HG02938 (cell line): ENCODE measurements at regions not wholly inside any gene's neighbourhood (a gene's known extent, or its start where the extent isn't known, plus 50 kb on each side); places are given as distances from the start of the nearest gene placed in this dataset.

ENCODE experiments used
- ATAC-seq: cut with Tn5 transposase; IDR thresholded peaks from one replicate; pipeline ENCODE4 v1.9.1; 2021; ENCODE audit warnings: mild to moderate bottlenecking, moderate library complexity; ENCODE audit not compliant: unreplicated experiment

DNA sequence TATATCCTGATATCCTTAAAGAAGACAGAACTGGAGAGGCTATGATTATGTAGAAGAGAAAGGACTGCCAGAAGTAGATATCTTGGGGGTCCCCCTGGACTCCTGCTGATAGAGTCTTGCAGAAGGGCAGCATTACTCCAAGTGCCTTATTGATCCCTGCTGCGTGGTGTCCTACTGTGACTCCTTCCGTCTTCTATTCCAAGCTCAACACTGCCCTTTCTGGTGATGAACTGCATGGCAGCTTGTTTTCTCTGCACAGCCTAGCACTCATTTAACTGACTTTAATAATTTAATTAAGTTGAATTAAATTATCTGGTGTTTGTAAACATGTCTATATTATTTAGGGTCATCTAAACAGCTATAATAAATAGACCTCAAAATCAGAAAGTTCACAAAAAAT, 194.1 kb upstream of the DSEL start:
- ATAC-seq: no peak

DNA sequence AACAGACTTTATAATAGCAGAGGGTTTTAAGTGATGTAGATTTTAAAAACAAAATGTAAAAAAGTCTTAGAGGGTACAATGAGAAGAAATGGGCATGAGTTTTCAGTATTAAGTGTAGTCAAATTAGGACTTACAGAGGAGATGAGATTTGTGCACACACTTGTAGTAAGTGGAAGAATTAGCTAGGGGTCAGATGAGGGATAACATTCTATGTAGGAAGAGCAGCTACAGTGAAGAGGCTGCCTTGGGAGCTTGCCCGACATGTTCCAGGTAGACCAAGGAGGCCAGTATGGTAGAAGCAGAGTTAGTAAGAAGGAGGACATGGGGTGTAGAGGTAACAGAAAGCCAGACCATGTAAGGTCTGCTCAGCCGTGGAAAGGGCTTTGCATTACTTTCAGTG, 189.2 kb upstream of the DSEL start:
- no peak for ATAC-seq

DNA sequence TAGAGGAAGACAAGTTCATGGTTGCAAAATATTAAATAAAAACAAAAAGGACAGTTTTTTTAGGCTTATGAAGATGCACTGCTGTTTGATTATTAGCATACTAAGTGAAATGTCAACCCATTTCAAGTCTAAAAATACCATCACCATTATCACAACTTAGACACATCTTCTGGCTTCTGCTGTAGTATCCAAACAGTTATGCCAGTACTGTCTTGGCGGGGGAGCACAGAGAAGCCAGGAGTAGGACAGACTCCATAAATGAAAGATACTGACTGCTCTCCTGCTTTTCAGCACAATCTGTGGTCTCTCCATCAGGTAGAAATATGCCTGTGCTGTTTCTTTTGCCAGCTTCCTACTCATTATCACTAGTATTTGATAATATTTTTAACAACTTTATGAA, 179.2 kb upstream of the DSEL start:
- no peak for ATAC-seq

DNA sequence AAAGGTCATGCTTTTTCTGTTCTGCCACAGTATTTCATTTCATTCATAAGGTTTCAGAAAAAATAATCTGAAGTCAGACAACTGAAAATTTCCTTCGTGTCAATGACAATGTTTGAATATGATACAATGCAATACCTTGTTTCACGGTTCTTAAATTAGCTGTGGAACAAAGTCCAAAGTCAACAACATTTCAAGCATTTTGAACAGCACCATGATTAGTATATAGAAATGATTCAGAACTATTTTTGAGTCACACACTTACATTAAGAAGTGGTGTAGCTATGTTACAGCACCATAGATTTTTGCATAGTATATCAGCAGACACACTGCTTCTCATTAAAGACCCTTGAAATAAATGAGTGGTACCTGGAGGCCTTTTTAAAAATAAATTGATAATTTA, 178.3 kb upstream of the DSEL start:
- no peak for ATAC-seq

DNA sequence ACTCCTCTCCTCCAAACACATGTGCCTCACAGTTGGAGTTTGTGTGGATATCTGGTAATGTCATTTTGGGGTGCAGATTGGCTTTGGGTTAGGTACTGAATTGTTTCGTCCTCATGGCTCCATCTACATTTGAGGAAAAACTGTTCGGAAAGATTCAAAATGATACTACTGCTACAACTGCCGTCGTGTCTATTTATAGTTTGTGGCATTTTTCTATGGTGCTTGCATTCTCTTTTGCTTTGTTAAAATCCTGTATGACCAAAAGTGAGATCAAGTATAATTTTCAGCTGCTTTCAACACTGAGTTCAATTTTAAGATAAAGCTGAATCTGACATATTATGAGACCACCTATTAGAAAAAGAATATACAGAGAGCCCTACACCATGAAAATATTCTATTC, 176.3 kb upstream of the DSEL start:
- ATAC-seq: no peak

DNA sequence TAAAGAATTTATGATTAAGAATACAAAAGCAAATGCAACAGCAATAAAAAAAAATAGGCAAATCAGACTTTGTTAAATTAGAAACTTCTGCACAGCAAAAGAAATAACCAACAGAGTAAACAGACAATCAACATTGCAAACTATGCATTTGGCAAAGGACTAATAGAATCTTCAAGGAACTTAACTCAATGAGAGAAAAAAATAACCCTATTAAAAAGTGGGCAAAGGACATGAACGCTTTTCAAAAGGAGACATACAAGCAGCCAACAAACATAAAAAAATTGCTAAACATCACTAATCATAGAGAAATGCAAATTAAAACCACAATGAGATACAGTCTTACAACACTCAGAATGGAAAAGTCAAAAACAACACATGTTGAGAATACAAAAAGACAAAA, 166.0 kb upstream of the DSEL start:
- no peak for ATAC-seq

DNA sequence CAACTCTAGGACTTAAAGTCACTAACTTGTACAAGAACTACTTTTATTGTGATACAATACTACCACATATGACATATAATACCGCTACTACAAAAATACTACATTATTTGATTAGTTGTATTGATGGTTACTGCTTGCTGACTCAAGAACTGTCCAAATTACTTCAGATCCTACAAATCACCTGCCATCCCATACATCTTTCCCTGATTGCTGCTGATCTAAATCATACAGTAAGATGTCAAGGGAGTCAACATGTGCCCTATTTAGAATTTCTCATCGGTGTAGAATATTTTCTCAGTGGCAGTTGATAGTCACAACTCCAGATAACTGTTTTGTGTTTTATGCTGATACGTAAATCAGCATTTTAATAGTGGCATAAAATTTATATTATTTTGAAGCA, 161.0 kb upstream of the DSEL start:
- no peak for ATAC-seq

DNA sequence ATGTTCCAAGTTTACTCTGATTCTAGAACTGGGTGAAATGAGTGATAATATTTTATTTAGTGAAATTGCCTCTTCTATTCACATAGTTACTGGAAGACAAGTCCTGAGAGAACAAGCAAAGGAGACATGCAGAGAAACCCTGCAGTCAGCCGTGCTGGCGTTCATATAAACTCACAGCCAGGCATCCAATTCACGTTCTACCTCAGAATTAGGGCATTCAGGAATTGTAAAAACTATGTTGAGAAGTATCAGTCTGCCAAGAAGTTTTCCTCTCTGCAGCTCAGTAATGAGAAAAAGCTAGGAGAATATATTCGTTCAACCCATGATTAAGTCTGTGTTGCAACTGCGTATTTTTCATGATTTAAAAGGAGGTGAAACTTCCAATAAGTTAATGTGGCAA, 156.2 kb upstream of the DSEL start:
- no peak for ATAC-seq

DNA sequence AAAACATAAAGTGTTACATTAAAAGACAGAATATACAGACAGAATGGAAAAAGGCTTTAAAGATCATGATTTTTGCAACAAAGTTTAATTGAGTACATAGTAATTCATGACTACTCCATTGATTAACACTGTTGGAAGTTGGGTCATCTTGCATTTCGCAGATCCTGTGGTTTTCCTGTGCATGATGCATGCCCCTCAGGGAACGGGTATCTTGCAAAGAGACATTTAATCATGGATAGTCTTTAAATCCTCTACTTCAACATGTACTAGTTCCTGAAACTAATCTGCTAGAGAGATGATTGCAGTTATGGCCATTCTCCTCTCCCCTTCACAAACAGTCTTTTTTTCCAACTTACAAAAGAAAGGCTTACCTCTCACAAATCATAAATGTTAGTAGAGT, 155.6 kb upstream of the DSEL start:
- no peak for ATAC-seq

DNA sequence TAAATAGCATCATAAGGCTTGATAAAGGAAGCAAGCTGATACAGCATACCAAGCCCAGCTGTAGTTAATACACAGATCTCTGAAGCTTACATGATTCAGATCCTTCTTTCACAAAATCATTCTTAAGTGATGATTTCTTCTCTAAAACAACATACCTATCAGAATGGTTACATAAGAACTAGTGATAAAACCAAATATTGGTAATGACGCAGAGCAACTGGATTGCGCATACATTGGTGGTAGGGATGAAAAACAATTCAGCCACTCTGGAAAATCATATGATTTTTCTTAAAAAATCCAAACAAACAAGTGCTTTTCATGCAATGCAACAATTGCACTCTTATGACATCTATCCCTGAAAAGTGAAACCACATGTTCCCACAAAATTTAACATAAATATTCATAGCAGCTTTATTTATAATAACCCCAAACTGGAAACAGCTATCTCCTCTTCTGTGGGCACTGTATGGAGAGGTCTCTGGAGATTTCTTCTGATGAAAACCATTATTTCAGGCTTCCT, 153.6 kb upstream of the DSEL start:
- ATAC-seq: no peak

DNA sequence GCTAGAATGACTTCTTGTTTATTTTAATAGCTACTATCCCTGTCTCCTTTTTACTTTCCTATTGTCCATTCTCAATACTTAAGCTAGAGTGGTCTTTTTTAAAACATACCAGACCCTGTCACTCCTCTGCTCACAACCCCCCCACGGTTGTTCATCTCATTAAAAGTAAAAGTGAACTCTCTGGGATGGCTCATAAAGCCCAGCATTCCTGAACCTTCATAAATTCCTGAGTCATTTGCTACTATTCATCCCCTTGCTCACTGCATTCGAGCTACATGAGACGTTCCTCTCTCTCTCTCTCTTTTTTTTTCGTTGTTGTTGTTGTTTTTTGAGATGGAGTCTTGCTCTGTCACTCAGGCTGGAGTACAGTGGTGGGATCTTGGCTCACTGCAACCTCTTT, 148.7 kb upstream of the DSEL start:
- no peak for ATAC-seq

DNA sequence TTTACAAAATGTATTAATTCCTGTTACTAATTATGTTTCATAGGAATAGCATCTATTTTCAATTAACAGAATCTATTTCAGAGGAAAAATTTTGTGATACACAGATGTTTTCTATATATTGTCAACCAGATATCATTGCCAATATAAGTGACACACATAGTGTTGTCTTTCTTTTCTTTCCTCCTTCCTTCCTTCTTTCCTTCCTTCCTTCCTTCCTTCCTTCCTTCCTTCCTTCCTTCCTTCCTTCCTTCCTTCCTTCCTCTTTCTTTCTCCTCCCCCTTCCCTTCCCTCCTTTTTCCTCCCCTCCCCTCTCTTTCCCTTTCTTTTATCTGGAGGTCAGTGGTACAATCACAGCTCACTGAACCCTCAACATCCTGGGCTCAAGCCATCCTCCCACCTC, 146.5 kb upstream of the DSEL start:
- no peak for ATAC-seq

DNA sequence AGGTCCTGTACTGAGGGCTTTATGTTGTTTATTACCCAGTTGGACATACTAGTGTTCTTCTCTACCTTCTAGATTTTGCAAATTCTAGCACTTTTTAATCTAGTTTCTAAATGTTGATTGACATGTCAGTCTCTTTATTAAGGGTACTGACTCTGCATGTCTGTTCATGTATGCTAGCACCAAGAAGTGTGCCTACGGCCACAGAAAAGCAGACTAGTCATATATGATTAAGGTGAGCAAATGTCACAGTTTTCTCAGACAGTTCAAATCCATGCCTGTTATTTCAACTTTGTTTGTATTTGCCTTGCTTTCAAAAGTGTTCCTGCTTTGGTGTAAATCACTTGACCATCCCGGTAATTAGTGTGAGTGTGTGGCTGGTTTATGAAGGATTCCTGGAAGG, 145.0 kb upstream of the DSEL start:
- no peak for ATAC-seq

DNA sequence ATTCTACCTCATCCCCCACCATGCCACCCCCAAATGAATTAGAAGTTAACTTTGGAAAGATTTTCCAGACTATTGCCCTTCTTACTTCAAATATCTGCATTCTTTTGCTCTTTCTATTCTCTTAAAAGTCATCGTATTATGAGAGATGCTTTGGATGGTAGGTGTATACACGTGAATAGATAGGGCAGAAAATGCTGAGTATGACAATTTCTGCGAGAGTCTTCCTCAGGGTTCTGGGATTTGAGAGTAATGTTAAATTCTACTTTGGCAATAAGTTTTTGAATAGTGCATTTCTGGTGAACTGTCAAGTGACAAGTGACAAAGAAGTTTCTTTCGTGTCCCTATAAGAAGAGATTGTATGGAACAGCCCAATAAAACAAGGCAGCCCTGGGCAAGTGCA, 137.6 kb upstream of the DSEL start:
- no peak for ATAC-seq

DNA sequence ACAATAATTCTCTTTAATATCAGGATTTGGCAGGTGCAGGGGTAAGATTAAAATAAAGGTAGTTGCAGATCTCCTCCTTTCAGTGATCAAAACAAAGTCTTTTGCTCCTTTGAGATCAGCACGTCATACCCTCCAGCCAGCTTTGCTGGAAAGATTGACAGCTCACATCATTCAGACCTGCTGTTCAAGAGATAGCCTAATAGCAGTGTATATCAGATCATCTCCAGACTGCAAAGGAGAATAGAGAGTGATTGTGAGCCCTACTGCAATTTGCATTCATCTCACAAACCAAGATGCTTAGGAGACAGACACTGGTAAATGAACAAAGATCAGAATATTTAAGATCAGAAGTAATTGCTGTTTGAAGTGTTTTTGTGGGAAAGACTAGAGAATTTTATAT, 135.8 kb upstream of the DSEL start:
- no peak for ATAC-seq

DNA sequence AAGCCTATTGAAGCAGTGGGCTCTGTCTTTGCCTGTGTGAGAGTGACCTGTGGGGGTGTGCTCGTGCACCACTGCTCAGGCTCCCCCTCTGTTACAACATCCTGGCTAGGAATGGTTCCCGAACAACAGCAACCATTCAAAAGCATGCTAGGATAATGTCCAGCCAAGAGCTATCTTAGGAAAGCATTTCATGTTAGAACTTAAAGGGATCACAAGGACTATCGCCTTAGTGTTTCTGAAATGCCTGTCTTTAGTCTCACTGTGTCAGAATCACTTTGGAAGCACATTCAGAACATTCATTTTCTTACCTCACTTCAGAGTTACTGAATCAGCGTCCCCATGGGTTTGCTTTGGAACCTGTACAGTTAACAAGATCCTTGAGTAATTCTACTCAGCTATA, 134.9 kb upstream of the DSEL start:
- no peak for ATAC-seq

DNA sequence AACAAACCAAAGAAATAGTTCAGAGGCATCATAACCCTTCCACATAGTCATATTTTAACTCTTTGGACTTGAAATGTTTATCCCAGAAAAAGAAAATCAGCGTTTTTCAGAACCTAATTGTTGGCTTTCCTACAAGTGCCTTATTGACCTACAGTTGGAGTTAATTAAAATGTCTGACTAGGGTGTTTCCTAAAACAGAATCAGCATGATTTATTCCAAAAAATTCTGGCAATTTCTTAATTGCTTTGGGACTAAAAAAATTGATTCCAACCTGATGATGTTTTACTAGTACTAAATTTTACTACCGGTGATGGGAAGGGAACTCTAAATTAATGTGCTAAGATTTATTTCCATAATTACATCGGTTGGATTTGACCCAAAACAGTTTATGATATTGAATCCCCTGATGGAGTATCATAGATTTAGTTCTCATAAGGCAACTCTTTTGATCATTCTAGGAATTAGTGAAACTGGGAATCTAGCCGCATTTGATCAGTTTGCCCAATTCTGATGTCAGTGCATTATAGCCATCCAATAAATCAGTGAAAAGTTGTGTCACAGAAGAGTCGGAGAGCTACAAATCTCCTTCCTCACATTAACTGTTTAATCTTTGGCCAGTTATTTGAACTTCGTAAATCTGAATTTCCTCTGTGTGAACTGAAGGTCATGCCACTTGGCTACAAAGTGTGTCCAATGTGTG, 134.3 kb upstream of the DSEL start:
- ATAC-seq: no peak

DNA sequence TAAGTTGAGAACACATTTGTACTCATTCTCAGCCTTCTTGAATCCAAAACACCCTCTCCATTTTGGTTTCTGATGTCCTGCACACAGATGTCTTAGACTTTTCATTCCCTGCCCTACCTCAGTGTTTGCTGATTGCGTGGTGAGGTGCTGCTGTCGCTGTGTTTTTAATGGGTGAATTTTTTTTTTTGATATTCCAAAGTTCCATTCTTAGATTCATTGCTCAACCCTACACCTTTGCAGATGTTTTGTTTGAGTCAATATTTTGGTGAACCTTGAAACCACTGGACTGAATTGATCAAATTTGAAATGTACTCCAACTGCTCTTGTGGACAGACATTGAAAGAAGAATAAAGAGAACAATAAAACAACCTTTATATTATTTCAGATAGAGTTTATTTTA, 130.4 kb upstream of the DSEL start:
- no peak for ATAC-seq

DNA sequence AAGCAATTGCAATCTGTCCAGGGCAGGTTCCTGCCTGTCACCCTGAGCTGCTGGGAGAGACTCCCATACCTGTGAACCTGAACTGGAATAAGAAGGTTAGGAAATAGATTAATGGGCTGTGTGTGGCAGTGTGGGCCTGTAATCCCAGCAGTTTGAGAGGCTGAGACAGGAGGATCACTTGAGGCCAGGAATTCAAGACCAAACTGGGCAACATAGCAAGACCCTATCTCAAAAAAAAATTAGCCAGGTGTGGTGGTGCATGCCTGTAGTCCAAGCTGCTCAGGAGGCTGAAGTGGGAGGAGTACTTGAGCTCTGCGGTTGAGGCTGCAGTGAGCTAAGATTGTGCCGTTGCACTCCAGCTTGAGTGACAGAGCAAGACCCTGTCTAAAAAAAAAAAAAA, 127.7 kb upstream of the DSEL start:
- no peak for ATAC-seq

DNA sequence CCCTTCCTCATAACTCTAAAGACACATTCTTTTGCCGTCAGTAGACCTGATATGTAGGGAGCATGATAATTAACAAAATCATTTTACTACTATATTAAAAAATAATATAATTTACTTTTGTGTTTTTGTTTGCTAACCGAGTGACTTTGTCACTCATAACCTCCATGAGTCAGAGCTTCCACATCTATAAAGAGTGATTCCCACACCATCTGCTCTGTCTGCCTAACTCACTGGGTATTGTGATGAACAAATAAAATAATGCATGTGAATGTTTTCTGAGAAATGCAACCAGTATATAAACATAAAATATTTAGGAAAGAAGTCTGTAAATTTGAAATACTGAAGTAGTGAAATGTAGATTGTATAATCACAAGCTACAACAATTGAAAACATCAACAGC, 123.4 kb upstream of the DSEL start:
- no peak for ATAC-seq

DNA sequence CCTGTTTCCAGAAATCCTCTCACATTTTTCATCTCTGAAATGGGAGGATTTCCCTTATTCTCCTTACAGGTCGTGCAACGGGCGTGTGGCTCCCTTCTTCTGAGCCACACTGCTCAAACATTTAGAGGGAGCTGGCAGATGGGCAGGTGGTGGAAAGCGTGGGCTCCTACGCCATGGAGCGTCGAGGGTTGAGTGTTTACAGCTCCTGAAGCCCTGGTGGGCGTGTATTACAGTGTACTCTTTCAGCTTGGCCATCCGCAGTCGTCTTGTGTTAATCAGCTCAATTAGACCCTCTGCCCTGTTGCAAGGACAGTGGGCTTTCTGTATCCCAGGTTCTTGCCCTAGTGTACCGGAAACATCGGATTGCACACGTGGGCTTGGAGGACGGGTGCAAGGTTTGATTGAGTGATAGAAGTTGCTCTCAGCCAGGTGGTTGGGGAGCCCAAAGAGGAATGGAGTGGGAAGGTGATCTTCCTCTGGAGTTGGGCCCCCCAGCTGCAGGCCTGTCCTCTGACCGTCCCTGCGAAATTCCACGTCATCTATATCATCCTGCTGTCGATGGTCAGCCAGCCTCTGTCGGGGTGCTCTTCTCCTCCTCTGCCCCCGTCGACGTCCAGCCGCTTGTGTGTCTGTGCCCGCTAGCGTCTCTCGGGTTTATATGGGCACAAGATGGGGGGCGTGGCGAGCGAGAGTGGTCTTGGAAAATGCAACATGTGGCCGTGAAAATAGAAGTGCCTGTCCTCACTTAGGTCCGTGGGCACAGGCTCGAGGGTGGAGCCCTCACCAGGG, 120.3 kb upstream of the DSEL start:
- ATAC-seq: no peak

DNA sequence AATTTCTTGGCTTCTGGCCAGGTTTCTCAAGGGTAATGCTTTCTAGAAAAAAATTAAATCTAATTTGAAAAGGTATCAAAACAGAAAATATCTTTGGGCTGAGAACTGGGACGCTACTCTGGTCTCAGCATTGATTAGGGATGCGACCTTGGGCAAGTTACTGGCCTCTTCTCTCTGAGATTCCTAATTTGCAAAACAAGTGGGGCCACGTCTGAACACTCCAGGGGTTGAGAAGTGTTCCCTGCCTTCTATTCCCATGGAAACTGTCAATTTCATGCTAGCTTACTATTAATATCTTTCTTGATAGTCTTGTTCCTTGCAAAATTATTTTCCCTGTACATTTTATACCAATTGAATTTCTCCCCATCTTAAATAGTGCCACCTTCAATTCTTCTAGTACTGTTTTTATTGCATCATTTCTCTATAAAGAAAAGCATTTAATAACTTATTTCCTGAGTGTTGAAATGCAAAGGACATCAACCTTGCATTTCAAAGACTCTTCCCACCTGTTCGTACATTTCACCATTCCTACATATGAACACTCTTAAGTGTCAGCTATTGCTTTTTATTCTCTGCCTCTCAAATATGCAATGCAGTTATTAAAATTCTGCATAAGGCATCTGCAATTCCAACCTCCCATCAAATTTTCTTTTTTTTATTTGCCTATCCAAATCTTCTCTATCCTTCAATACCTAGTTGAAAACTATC, 118.3 kb upstream of the DSEL start:
- ATAC-seq: no peak
